ENCODE measurements at regions not wholly inside any gene's neighbourhood (a gene's known extent, or its start where the extent isn't known, plus 50 kb on each side); places are given as distances from the start of the nearest gene placed in this dataset.

DNA sequence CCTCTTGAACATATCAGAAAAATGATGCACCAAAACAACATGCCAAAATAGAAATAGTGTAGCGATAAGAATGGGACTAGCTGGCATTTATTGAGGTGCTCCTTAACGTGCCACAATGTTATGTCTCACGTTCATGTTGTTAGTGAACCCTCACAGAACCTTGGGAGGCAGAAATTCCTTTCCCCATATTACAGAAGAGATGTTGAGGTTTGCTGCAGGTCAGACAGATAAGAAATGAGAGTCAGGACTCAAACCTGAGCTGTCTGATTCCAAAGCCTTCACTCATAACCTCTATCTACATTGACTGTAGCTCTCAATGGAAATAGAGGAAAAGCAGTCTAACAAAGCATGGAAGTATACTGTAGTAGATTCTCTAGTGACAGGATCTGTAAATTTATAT lies 163.3 kb upstream of the STK17B start:
- Mint-ChIP-seq H3K4me1 (peaks cover 19% of the 10 kb centered on the region), H3K4me3 (no peak overlapping the region), H3K9me3 (ENCODE audit: insufficient read depth) (no peaks in the 10 kb centered on the region), H3K27me3 (peaks cover 4% of the 10 kb centered on the region), H3K27ac (no peak overlapping the region)
- Histone ChIP-seq H3K36me3 (replicated peaks in 1 of 2; ENCODE audit: control extremely low read depth in 1 of 2, control insufficient read depth in 1 of 2, extremely low read depth in 1 of 2, insufficient read depth in 2 of 2, low read length in 1 of 2) (no peaks in the 10 kb centered on the region), H3K27me3 (replicated peaks in 1 of 4; ENCODE audit: control extremely low read depth in 1 of 4, control insufficient read depth in 3 of 4, insufficient read depth in 4 of 4, low read length in 3 of 4) (no peaks in the 10 kb centered on the region), H3K79me2 (ENCODE audit: control insufficient read depth, insufficient read depth, low read length) (no peaks in the 10 kb centered on the region), H3K9me3 (ENCODE audit: control extremely low read depth in 1 of 3, control insufficient read depth in 2 of 3, insufficient read depth in 1 of 3, low read length in 2 of 3) (no peaks in the 10 kb centered on the region), H3K27ac (ENCODE audit: low read length in 2 of 2) (no peak overlapping the region), H4K20me1 (ENCODE audit: control insufficient read depth, insufficient read depth, low read length, poor library complexity, severe bottlenecking) (no peaks in the 10 kb centered on the region), H3K4me3 (ENCODE audit: control extremely low read depth in 1 of 5, extremely low read depth in 1 of 5, insufficient read depth in 1 of 5, low read depth in 2 of 5, low read length in 4 of 5) (no peak overlapping the region), H3K4me1 (ENCODE audit: control insufficient read depth in 2 of 2, insufficient read depth in 2 of 2, low read length in 2 of 2) (peaks cover 10 to 11% of the 10 kb centered on the region in 2 donors), H2AFZ (ENCODE audit: insufficient read depth, low read depth, low read length, poor library complexity, severe bottlenecking) (no peak overlapping the region), H3K9ac (ENCODE audit: low read length) (no peak overlapping the region), H3K4me2 (replicated peaks; ENCODE audit: low read depth, low read length, poor library complexity, severe bottlenecking) (no peak overlapping the region)
- CTCF ChIA-PET = interaction anchor here (9.2 kb wide), 1 partner anchor 259 kb away, joined by 199 read pairs; no protein-coding TSS in a partner anchor
- intact Hi-C loops (cut with micrococcal nuclease) = loop anchor here (5.0 kb wide), 1 partner anchor 672 kb away; no protein-coding TSS in a partner anchor
- no peak for TF ChIP-seq EZH2 (IDR thresholded peaks at IDR 0.05; ENCODE audit: borderline replicate concordance, insufficient read depth, low read depth, low read length, poor library complexity, severe bottlenecking)
- POLR2A ChIA-PET = no interaction called here
- no CpG with 5 or more reads among the region's 3 CpGs for WGBS (ENCODE audit: insufficient coverage)
- DNase-seq = no peak
- ATAC-seq (ENCODE audit: low read depth) = no peak

DNA sequence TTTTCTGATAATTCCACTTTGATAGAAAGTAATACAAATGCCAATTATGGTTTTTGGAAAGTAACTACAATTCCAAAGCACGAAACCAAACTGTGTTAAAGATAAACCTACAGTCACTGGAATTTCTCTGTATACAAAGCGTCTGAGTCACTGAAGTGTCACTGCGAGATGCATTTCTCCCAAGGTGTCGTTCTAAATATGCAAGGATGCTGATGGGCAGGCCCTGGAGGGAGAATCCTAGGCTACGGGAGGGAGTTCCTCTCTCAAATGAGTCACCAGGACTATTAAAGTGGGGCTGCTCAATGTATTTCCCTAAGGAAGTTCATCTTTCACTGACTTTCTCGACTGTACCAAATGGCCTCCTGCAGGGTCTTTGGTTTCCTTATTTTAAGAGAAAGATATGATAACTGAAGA lies 163.8 kb upstream of the STK17B start:
- intact Hi-C loops (cut with micrococcal nuclease) = loop anchor here (5.0 kb wide), 1 partner anchor 673 kb away; no protein-coding TSS in a partner anchor
- Histone ChIP-seq H3K9ac (ENCODE audit: low read length) (no peak overlapping the region), H3K36me3 (replicated peaks in 1 of 2; ENCODE audit: control extremely low read depth in 1 of 2, control insufficient read depth in 1 of 2, extremely low read depth in 1 of 2, insufficient read depth in 2 of 2, low read length in 1 of 2) (no peaks in the 10 kb centered on the region), H2AFZ (ENCODE audit: insufficient read depth, low read depth, low read length, poor library complexity, severe bottlenecking) (no peak overlapping the region), H3K27me3 (replicated peaks in 1 of 4; ENCODE audit: control extremely low read depth in 1 of 4, control insufficient read depth in 3 of 4, insufficient read depth in 4 of 4, low read length in 3 of 4) (no peaks in the 10 kb centered on the region), H3K4me1 (ENCODE audit: control insufficient read depth in 2 of 2, insufficient read depth in 2 of 2, low read length in 2 of 2) (peaks cover 10 to 11% of the 10 kb centered on the region in 2 donors), H3K4me2 (replicated peaks; ENCODE audit: low read depth, low read length, poor library complexity, severe bottlenecking) (no peak overlapping the region), H4K20me1 (ENCODE audit: control insufficient read depth, insufficient read depth, low read length, poor library complexity, severe bottlenecking) (no peaks in the 10 kb centered on the region), H3K27ac (ENCODE audit: low read length in 2 of 2) (no peak overlapping the region), H3K4me3 (ENCODE audit: control extremely low read depth in 1 of 5, extremely low read depth in 1 of 5, insufficient read depth in 1 of 5, low read depth in 2 of 5, low read length in 4 of 5) (no peak overlapping the region), H3K79me2 (ENCODE audit: control insufficient read depth, insufficient read depth, low read length) (no peaks in the 10 kb centered on the region), H3K9me3 (ENCODE audit: control extremely low read depth in 1 of 3, control insufficient read depth in 2 of 3, insufficient read depth in 1 of 3, low read length in 2 of 3) (no peaks in the 10 kb centered on the region)
- no peak overlapping the region for H3K27ac Mint-ChIP-seq
- peaks cover 19% of the 10 kb centered on the region for H3K4me1 Mint-ChIP-seq
- H3K9me3 Mint-ChIP-seq (ENCODE audit: insufficient read depth) = no peaks in the 10 kb centered on the region
- DNase-seq (no peak), ATAC-seq (ENCODE audit: low read depth) (no peak)
- H3K4me3 Mint-ChIP-seq = no peak overlapping the region
- CTCF ChIA-PET = interaction anchor here (2.9 to 9.2 kb wide), 2 partner anchors 259 to 675 kb away, joined by 9 to 199 read pairs; no protein-coding TSS in a partner anchor
- POLR2A ChIA-PET = no interaction called here
- no CpG with 5 or more reads among the region's 6 CpGs for WGBS (ENCODE audit: insufficient coverage)
- H3K27me3 Mint-ChIP-seq = peaks cover 4% of the 10 kb centered on the region
- TF ChIP-seq, protein P1, sequence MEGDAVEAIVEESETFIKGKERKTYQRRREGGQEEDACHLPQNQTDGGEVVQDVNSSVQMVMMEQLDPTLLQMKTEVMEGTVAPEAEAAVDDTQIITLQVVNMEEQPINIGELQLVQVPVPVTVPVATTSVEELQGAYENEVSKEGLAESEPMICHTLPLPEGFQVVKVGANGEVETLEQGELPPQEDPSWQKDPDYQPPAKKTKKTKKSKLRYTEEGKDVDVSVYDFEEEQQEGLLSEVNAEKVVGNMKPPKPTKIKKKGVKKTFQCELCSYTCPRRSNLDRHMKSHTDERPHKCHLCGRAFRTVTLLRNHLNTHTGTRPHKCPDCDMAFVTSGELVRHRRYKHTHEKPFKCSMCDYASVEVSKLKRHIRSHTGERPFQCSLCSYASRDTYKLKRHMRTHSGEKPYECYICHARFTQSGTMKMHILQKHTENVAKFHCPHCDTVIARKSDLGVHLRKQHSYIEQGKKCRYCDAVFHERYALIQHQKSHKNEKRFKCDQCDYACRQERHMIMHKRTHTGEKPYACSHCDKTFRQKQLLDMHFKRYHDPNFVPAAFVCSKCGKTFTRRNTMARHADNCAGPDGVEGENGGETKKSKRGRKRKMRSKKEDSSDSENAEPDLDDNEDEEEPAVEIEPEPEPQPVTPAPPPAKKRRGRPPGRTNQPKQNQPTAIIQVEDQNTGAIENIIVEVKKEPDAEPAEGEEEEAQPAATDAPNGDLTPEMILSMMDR (IDR thresholded peaks at IDR 0.05) = no peak
- TF ChIP-seq EZH2 (IDR thresholded peaks at IDR 0.05; ENCODE audit: borderline replicate concordance, insufficient read depth, low read depth, low read length, poor library complexity, severe bottlenecking) = no peak
